ENCODE measurements at regions not wholly inside any gene's neighbourhood (a gene's known extent, or its start where the extent isn't known, plus 50 kb on each side); places are given as distances from the start of the nearest gene placed in this dataset.
A peak's percentile ranks its signal among the peaks of the same experiment; 100 is the strongest.
"Not testable (repeated sequence)": the region's sequence is repeated elsewhere in the genome, so short reads cannot be mapped to it uniquely, and the experiment has no call there.

DNA sequence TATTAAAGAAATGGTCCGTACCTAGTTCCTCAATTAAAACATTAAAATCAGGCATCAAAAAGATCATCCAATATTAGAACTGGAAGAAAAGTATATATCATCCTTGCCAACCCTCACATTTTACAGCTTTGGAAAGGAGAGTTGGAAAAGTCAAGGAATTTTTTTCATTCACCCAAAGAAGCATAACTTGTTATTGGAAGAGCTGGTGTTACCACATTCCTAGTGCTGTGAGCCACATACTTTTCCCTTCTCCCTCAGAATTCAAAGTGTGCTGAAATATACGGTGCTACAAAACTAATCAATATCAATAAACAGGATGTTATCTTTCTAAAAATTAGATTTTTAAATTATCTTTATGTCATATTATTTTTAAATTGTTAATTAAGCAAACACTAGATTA, 202.1 kb upstream of the FAT3 start:
- DNase-seq = no peak

GRCh38 chr11:92018332-92018731, 206.3 kb upstream of the FAT3 start:
- no peak for DNase-seq

DNA sequence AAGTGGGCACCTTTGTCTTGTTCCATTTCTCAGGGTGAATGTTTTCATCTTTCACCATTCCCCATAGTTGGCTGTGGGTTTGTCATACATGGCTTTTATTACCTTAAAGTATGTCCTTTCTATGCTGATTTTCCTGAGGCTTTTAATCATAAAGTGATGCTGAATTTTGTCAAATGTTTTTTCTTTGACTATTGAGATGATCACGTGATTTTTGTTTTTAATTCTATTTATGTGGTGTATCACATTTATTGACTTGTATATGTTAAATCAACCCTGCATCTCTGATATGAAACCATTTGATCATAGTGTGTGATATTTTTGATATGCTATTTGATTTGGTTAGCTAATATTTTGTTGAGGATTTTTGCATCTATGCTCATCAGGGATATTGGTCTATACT, 216.4 kb upstream of the FAT3 start:
- DNase-seq = no peak

DNA sequence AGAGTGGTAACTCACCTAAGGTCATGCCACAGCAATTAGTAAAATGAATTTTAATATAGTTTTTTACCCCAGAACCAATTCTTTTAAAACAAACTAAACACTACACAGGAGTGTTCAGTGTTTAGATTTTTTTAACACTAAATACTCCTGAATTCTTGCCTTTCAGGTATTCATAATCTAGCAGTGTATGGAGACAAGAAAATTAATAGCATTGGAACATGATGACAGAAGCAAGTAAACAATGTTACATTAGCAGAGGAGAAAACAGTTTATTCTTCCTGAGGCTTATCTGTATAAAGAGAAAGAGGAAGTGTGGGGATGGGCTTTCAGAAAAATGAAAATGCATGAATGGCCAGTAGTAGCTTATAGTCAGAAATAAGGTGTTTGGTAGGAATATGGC, 222.1 kb upstream of the FAT3 start:
- no peak for DNase-seq

GRCh38 chr11:91998481-91998880, 226.1 kb upstream of the FAT3 start:
- no peak for DNase-seq

GRCh38 chr11:91997226-91997625, 227.4 kb upstream of the FAT3 start:
- no peak for DNase-seq

DNA sequence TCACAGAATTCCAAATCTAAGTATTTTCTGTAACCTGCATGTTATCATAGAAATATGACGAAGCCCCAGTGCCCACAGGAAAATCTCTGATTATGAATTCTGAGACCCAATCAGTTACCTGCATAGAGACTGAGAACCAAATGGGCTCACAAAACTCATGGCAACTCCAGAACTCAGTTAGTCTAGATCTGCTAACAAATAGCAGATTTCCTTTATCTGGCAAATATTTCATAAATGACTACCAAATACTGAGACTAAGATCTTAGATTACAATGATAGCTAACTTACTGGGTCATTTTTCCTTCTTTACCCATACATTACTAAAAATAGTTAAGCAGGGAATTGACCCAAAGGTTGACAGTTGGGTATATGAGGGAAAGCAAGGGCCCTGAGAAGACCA, 228.1 kb upstream of the FAT3 start:
- DNase-seq = no peak

GRCh38 chr11:91988443-91988842, 236.2 kb upstream of the FAT3 start:
- DNase-seq = not testable (repeated sequence)

DNA sequence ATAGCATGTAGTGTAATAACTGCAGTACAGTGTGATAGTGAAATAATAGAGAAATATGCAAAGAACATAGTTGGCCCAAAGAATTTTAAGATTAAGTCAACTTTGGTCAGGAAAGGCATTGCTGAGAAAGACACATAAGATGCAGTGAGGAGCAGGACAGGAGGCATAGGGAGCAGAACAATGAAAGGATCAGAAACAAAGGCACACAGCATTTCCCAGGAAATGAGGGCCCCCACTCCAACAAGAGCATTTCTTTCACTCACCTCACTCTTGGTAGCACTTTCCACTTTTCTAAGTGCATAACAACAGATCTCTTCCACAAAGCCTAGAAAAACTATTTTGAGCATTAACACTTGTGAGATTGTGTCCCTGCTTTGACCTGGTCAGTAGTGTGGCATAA, 238.4 kb upstream of the FAT3 start:
- no peak for DNase-seq

GRCh38 chr11:91984033-91984584, 240.5 kb upstream of the FAT3 start:
- DNase-seq = no peak

GRCh38 chr11:91981995-91982394, 242.6 kb upstream of the FAT3 start:
- DNase-seq = no peak

- no peak for DNase-seq
Measured at GRCh38 chr11:91979775-91980174, 244.8 kb upstream of the FAT3 start.

- no peak for DNase-seq
Measured at GRCh38 chr11:91978747-91979146, 245.9 kb upstream of the FAT3 start.

DNA sequence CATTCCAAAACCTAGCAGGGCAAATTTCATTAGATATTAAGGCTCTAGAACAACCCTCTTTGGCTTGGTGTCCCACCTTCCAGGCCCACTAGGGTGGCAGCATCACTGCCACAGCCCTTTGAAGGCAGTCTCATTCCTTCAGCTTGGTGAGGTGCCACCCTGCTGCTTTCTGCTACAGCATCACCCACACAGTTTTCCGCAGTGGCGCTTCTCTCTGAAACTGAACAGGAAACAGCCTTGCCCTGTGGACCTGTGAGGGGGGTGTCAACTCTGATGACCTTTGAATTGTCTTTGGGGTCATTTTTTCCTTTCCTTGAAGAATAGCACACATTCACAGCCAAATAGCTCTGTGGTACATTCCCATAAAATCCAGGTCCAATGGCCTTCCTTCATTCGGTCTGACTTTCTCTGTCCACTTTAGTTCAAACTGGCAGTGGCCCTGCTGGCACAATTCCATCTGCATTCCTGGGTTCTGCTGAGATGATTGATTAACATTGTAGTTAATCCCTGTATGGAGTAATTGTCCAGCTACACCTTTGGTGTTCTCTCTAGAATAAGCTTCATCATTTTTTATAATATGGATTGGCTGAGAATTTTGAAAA, 251.9 kb upstream of the FAT3 start:
- no peak for DNase-seq

GRCh38 chr11:91970624-91971023, 254.0 kb upstream of the FAT3 start:
- DNase-seq = no peak

- no peak for DNase-seq
Measured at GRCh38 chr11:91969486-91969885, 255.1 kb upstream of the FAT3 start.

DNA sequence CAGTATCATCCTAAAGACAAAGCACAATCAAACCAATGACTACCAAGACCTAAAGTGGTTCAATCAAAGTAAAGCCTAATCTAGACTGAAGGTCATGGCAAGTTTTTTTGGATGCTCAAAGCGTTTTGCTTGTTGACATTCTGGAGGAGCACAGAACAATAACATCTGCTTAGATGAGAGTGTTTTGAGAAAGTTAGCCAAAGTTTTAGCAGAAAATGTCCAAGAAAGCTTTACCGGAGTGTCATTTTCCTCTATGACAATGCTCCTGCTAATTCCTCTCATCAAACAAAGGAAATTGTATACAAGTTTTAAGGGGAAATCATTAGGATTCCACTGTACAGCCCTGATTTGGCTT, 256.9 kb upstream of the FAT3 start:
- DNase-seq = no peak

GRCh38 chr11:91967026-91967690, 257.5 kb upstream of the FAT3 start:
- DNase-seq = no peak

- DNase-seq = no peak
Measured at GRCh38 chr11:91966368-91966767, 258.2 kb upstream of the FAT3 start.

GRCh38 chr11:91960770-91961169, 263.8 kb upstream of the FAT3 start:
- no peak for DNase-seq

GRCh38 chr11:91959411-91959810, 265.2 kb upstream of the FAT3 start:
- DNase-seq = no peak

GRCh38 chr11:91956711-91957110, 267.9 kb upstream of the FAT3 start:
- DNase-seq = no peak

GRCh38 chr11:91955206-91955605, 269.4 kb upstream of the FAT3 start:
- DNase-seq = no peak

DNA sequence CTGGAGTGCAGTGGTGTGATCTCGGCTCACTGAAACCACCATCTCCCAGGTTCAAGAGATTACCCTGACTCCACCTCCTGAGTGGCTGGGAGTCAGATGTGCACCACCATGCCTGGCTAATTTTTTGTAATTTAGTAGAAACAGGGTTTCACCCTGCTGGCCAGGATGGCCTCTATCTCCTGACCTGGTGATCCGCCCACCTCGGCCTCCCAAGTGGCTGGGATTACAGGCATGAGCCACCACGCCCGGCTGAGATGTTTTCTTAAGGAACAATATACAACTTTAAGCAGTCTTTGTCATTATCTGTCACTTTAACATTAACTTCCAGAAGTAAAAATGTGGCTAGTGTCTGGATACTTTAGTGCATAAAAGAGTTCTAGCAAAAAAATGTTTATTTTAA, 272.6 kb upstream of the FAT3 start:
- no peak for DNase-seq

DNA sequence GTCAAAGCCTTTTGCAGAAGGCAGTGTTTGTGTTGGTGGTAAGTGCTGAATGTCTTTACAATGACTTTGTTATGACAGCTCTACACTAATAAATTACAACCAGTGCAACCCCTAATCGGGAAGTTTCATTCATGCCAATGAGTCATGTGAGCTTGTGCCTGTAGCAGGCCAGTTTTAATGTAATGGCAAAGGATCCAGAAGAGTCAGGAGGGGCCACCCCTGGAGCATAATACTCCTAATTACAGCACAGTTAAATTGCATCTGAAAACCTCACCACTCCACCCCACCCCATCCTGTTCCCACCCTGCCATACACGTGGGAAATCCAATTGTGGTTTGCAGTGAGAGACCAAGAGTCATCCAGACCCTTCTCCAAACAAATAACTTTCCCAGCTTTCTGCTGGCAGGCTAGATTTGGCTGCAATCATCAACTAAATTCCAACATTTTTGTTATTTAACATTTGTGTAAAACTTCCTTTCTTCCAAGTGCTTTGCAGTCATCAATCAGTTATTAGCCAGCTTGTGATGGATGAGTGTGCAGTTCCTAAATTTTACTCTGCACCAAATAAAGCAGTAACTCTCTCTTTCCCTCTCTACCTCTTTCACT, 277.3 kb upstream of the FAT3 start:
- DNase-seq = peak; percentile 99

All from NCI-H1105 treated with DMSO at 0.1 percent for 48 hours (cell line).